Erythroblast (primary cell): ENCODE measurements at regions not wholly inside any gene's neighbourhood (a gene's known extent, or its start where the extent isn't known, plus 50 kb on each side); places are given as distances from the start of the nearest gene placed in this dataset.

Experiments
- GATA1 ChIP-seq: IDR thresholded peaks from 2 replicates; pipeline ENCODE4 v1.6.1; 2011; ENCODE audit warnings: low read depth, mild to moderate bottlenecking, control low read depth, low read length, moderate library complexity
- POLR2A ChIP-seq: IDR thresholded peaks from 2 replicates; pipeline ENCODE4 v1.6.1; 2011; ENCODE audit warnings: mild to moderate bottlenecking, low read length

GRCh38 chr10:124283215-124283948 is 135.3 kb downstream of the OAT start:
- no peak for TF ChIP-seq POLR2A
- no peak for TF ChIP-seq GATA1
